HG03460 (cell line): ENCODE measurements at regions not wholly inside any gene's neighbourhood (a gene's known extent, or its start where the extent isn't known, plus 50 kb on each side); places are given as distances from the start of the nearest gene placed in this dataset.
"Not testable (repeated sequence)": the region's sequence is repeated elsewhere in the genome, so short reads cannot be mapped to it uniquely, and the experiment has no call there.

ENCODE experiments used
- ATAC-seq: cut with Tn5 transposase; IDR thresholded peaks from one replicate; pipeline ENCODE4 v1.9.1; 2021; ENCODE audit not compliant: unreplicated experiment

GRCh38 chr4:110364911-110365520 is 110.9 kb upstream of the ENPEP start:
- no peak for ATAC-seq

- no peak for ATAC-seq
Observed at GRCh38 chr4:110361921-110362320, 114.0 kb upstream of the ENPEP start.

- ATAC-seq: no peak
Observed at GRCh38 chr4:110359076-110359475, 116.9 kb upstream of the ENPEP start.

GRCh38 chr4:110357521-110357920 is 118.4 kb upstream of the ENPEP start:
- ATAC-seq: no peak

- ATAC-seq: no peak
Observed at GRCh38 chr4:110354460-110354859, 121.5 kb upstream of the ENPEP start.

- no peak for ATAC-seq
Observed at GRCh38 chr4:110352670-110353442, 123.1 kb upstream of the ENPEP start.

GRCh38 chr4:110348711-110349383 is 127.1 kb upstream of the ENPEP start:
- no peak for ATAC-seq

- ATAC-seq: no peak
Observed at GRCh38 chr4:110347805-110348204, 128.2 kb upstream of the ENPEP start.

GRCh38 chr4:110344165-110344564 is 131.8 kb upstream of the ENPEP start:
- ATAC-seq: no peak

GRCh38 chr4:110343534-110343933 is 132.4 kb upstream of the ENPEP start:
- ATAC-seq: no peak

GRCh38 chr4:110341118-110341517 is 134.8 kb upstream of the ENPEP start:
- ATAC-seq: peak; percentile 80

- ATAC-seq: no peak
Observed at GRCh38 chr4:110335399-110335798, 137.0 kb upstream of the ELOVL6 start.

GRCh38 chr4:110332483-110332882 is 134.1 kb upstream of the ELOVL6 start:
- no peak for ATAC-seq

- not testable (repeated sequence) for ATAC-seq
Observed at GRCh38 chr4:110326426-110326825, 128.0 kb upstream of the ELOVL6 start.

- ATAC-seq: no peak
Observed at GRCh38 chr4:110310795-110311194, 112.4 kb upstream of the ELOVL6 start.

- no peak for ATAC-seq
Observed at GRCh38 chr4:110309675-110310074, 111.3 kb upstream of the ELOVL6 start.

- ATAC-seq: no peak
Observed at GRCh38 chr4:110306303-110306702, 107.9 kb upstream of the ELOVL6 start.

GRCh38 chr4:110305455-110305854 is 107.0 kb upstream of the ELOVL6 start:
- no peak for ATAC-seq

GRCh38 chr4:110296892-110297291 is 98.5 kb upstream of the ELOVL6 start:
- ATAC-seq: peak; percentile 62

- ATAC-seq: no peak
Observed at GRCh38 chr4:110294165-110294564, 95.8 kb upstream of the ELOVL6 start.

GRCh38 chr4:110292994-110293744 is 94.8 kb upstream of the ELOVL6 start:
- ATAC-seq: no peak
